SJCRH30 (cell line): ENCODE measurements at regions not wholly inside any gene's neighbourhood (a gene's known extent, or its start where the extent isn't known, plus 50 kb on each side); places are given as distances from the start of the nearest gene placed in this dataset.

Source experiments
- DNase-seq, 2 experiments: peaks; one replicate each; pipeline ENCODE4 v3.0.0-alpha.2; 2015 to 2020
- H3K27ac ChIP-seq: fragments of 250-450 bp; sonication (Bioruptor Pico); 2 replicates; pipeline ENCODE4 v1.5.1; 2020; ENCODE audit warnings: mild to moderate bottlenecking, moderate library complexity
- H3K27me3 ChIP-seq: fragments of 250-450 bp; sonication (Bioruptor Pico); 2 replicates; pipeline ENCODE4 v1.5.1; 2020; ENCODE audit warnings: mild to moderate bottlenecking, moderate library complexity
- H3K36me3 ChIP-seq: fragments of 250-450 bp; sonication (Bioruptor Pico); 2 replicates; pipeline ENCODE4 v1.5.1; 2020; ENCODE audit warnings: mild to moderate bottlenecking, moderate library complexity
- H3K4me1 ChIP-seq: fragments of 250-450 bp; sonication (Bioruptor Pico); 2 replicates; pipeline ENCODE4 v1.5.1; 2020; ENCODE audit warnings: mild to moderate bottlenecking, moderate library complexity
- H3K4me3 ChIP-seq: fragments of 250-450 bp; sonication (Bioruptor Pico); 2 replicates; pipeline ENCODE4 v1.5.1; 2020; ENCODE audit warnings: mild to moderate bottlenecking, moderate library complexity
- H3K9me3 ChIP-seq: fragments of 250-450 bp; sonication (Bioruptor Pico); replicated peaks from 2 replicates; pipeline ENCODE4 v1.5.1; 2020; ENCODE audit warnings: mild to moderate bottlenecking, moderate library complexity

GRCh38 chr11:11163669-11164333 is 189.2 kb downstream of the CSNK2A3 start:
- H3K4me1 ChIP-seq: peaks cover 10% of the 10 kb centered on the region
- H3K9me3 ChIP-seq: no peaks in the 10 kb centered on the region
- H3K27ac ChIP-seq: no peak overlapping the region
- H3K27me3 ChIP-seq: no peaks in the 10 kb centered on the region
- DNase-seq: no peak
- no peaks in the 10 kb centered on the region for H3K36me3 ChIP-seq
- H3K4me3 ChIP-seq: no peak overlapping the region

GRCh38 chr11:11163236-11163635 is 189.8 kb downstream of the CSNK2A3 start:
- no peaks in the 10 kb centered on the region for H3K36me3 ChIP-seq

GRCh38 chr11:11157185-11157584 is 195.9 kb downstream of the CSNK2A3 start:
- Histone ChIP-seq H3K4me3 (no peak overlapping the region), H3K4me1 (no peaks in the 10 kb centered on the region), H3K36me3 (no peaks in the 10 kb centered on the region), H3K27ac (no peak overlapping the region), H3K27me3 (no peaks in the 10 kb centered on the region), H3K9me3 (no peaks in the 10 kb centered on the region)
- DNase-seq: peak in 1 of 2 experiments; percentile 52

More at GRCh38 chr11:11163236-11163635, 189.8 kb downstream of the CSNK2A3 start:
- no peak overlapping the region for H3K27ac ChIP-seq
- DNase-seq: peak in 1 of 2 experiments; percentile 25
- no peak overlapping the region for H3K4me3 ChIP-seq
- no peaks in the 10 kb centered on the region for H3K27me3 ChIP-seq
- peaks cover 6% of the 10 kb centered on the region for H3K4me1 ChIP-seq
- no peaks in the 10 kb centered on the region for H3K9me3 ChIP-seq

GRCh38 chr11:11155962-11156815 is 196.9 kb downstream of the CSNK2A3 start:
- no peak overlapping the region for H3K27ac ChIP-seq
- H3K9me3 ChIP-seq: no peaks in the 10 kb centered on the region
- H3K4me1 ChIP-seq: no peaks in the 10 kb centered on the region
- peak in 1 of 2 experiments; percentile 60 for DNase-seq
- no peaks in the 10 kb centered on the region for H3K36me3 ChIP-seq
- H3K4me3 ChIP-seq: no peak overlapping the region
- H3K27me3 ChIP-seq: no peaks in the 10 kb centered on the region

DNA sequence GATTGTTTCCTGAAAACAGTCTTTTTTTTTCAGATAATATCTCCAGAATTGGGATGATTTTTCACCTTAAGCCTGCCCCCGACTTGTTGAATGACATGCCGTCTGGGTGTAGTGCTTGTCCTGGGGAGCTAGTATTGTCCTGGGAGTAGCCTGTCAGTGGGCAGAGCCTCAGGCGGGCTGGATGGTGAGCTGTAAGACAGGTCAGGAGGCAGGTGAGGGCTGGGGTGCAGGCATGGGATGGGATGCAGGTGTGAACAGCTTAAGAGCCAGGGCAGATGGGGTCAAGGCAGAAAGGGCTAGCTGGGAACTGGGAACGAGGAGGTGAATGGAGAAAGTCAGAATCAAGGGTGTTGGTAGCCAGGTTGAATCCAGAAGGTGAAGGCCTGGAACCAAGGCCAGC is 200.2 kb downstream of the CSNK2A3 start:
- Histone ChIP-seq H3K9me3 (no peaks in the 10 kb centered on the region), H3K27ac (no peak overlapping the region), H3K4me3 (no peak overlapping the region), H3K4me1 (no peaks in the 10 kb centered on the region), H3K27me3 (no peaks in the 10 kb centered on the region), H3K36me3 (no peaks in the 10 kb centered on the region)
- DNase-seq: no peak

- Histone ChIP-seq H3K4me3 (no peak overlapping the region), H3K4me1 (no peaks in the 10 kb centered on the region), H3K36me3 (no peaks in the 10 kb centered on the region), H3K9me3 (no peaks in the 10 kb centered on the region), H3K27me3 (no peaks in the 10 kb centered on the region), H3K27ac (no peak overlapping the region)
- no peak for DNase-seq
Observed at GRCh38 chr11:11149671-11150459, 203.2 kb downstream of the CSNK2A3 start.

DNA sequence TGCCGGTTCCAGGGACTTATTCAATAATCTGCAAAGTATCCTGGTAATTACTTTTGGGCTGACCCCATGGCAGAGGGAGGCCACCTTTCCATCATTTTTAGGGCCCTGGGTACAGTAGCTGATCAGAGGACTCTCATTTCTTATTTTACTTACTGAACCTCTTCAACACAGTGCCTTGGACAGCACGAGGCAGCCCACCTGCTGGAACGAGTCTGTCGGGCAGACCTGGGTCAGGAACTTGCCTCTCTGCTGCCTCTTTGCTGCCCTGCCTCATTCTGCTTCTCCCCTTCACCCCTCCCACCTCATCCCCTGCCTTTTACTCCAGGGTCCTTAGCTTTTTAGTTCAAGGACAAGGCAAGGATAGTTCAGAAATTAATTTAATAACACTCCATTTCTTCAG is 204.5 kb downstream of the CSNK2A3 start:
- H3K27me3 ChIP-seq: no peaks in the 10 kb centered on the region
- H3K36me3 ChIP-seq: no peaks in the 10 kb centered on the region
- H3K4me3 ChIP-seq: no peak overlapping the region
- H3K27ac ChIP-seq: no peak overlapping the region
- no peak for DNase-seq
- H3K4me1 ChIP-seq: no peaks in the 10 kb centered on the region
- no peaks in the 10 kb centered on the region for H3K9me3 ChIP-seq

DNA sequence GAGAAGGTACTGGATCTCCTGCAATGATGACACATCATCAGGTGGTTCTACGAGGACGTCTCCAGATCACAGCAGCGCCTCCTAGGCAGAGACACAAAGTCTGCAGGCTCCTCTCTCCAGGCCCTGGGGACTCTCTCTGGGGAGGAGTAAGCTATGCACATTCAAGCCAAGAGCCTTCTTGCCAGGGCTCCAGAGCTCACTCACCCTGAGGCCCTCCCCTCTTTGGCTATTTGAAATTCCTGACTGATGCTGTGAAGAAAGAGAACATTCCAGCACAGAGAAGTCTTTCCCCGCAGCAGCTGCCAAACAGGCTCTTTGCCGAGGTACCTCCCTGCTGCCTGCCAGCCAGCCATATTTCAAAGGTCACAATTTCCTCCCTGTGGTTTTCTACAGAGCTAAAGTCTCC is 204.9 kb downstream of the CSNK2A3 start:
- no peaks in the 10 kb centered on the region for H3K36me3 ChIP-seq
- H3K4me3 ChIP-seq: no peak overlapping the region
- H3K9me3 ChIP-seq: no peaks in the 10 kb centered on the region
- peak in 1 of 2 experiments; percentile 19 for DNase-seq
- no peaks in the 10 kb centered on the region for H3K4me1 ChIP-seq
- H3K27me3 ChIP-seq: no peaks in the 10 kb centered on the region
- H3K27ac ChIP-seq: no peak overlapping the region

DNA sequence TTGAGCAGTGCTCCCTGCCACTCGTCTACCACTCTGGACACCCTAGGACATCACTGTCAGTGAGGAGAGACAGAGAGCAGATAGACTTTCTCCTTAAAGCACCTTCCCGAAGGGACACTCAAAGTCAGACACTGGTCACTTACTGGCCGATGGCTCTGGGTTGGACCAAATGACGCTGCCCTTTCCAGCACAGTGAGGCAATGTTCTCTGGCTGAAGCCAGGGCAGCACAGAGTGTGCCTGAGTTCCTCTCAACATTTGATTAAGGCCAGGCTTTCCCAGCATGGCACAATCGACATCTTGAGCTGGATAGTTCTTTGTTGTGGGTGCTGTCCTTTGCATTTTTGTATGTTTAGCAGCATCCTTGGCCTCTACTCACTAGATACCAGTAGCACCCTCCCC is 206.2 kb downstream of the CSNK2A3 start:
- no peaks in the 10 kb centered on the region for H3K9me3 ChIP-seq
- H3K27ac ChIP-seq: no peak overlapping the region
- no peaks in the 10 kb centered on the region for H3K27me3 ChIP-seq
- no peak overlapping the region for H3K4me3 ChIP-seq
- H3K36me3 ChIP-seq: no peaks in the 10 kb centered on the region
- no peaks in the 10 kb centered on the region for H3K4me1 ChIP-seq
- no peak for DNase-seq

DNA sequence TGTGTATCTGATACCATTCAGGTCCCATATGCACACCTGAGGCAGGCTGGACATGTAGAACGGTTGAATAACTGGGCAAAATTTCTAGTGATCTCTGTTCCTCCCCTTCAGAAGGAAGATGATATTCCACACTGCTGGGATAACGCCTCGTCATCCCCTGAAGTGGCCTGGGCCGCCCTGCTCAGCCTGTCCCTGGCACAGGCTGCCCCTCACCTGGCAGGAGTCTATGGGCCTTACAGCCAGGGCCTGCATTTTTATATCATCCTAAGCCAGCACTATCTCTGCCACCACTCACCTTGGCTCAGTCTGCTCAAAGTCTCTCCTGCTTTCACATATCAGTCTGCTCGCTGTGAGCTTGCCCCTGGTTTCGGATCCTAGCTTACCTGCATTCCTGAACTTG is 209.2 kb downstream of the CSNK2A3 start:
- Histone ChIP-seq H3K4me1 (no peaks in the 10 kb centered on the region), H3K27ac (no peak overlapping the region), H3K4me3 (no peak overlapping the region), H3K27me3 (no peaks in the 10 kb centered on the region), H3K36me3 (no peaks in the 10 kb centered on the region), H3K9me3 (no peaks in the 10 kb centered on the region)
- DNase-seq: no peak

DNA sequence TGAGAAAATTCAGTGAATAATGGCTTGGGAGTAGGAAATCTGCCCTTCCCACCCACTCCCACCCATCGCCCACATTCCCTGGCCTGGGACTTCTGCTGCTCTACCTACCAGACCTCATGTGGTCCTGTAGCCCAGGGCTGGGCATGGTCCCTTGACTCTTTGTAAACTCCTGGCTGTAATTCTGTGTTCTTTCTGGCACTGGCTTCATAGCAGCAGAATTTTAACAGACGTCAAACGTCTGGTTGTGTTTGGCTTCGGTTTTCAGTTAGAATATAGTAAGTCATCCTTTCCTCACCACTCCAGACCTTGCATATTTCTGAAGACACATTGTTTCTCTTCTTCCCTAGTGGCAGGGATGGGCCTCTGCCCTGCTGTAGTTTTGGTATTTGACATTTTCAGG is 210.6 kb downstream of the CSNK2A3 start:
- no peaks in the 10 kb centered on the region for H3K9me3 ChIP-seq
- H3K4me3 ChIP-seq: no peak overlapping the region
- H3K27ac ChIP-seq: no peak overlapping the region

DNA sequence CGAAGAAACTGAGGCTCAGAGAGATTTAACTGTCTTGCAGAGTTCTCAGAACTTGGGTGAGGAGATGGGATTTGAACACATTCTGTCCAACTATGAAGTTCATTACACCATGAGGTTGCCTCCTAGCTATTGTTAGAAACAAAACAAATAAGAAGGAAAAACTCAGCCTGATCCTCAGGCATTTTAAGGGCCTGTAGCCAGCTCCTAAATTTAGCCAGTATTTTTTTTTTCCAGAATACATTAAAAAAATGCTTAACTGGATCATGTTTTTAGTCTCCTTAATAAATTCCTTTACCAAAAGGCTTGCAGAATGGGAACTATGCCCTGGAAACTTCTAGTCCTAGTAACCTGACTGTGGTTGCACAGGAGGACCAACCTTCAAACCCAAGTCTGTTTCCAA is 212.0 kb downstream of the CSNK2A3 start:
- no peaks in the 10 kb centered on the region for H3K9me3 ChIP-seq
- H3K27me3 ChIP-seq: no peaks in the 10 kb centered on the region
- H3K36me3 ChIP-seq: no peaks in the 10 kb centered on the region
- no peak overlapping the region for H3K4me3 ChIP-seq
- no peak for DNase-seq
- H3K4me1 ChIP-seq: no peaks in the 10 kb centered on the region
- no peak overlapping the region for H3K27ac ChIP-seq

More for the DNA sequence above, 210.6 kb downstream of the CSNK2A3 start:
- Histone ChIP-seq H3K36me3 (no peaks in the 10 kb centered on the region), H3K27me3 (no peaks in the 10 kb centered on the region), H3K4me1 (no peaks in the 10 kb centered on the region)
- no peak for DNase-seq

DNA sequence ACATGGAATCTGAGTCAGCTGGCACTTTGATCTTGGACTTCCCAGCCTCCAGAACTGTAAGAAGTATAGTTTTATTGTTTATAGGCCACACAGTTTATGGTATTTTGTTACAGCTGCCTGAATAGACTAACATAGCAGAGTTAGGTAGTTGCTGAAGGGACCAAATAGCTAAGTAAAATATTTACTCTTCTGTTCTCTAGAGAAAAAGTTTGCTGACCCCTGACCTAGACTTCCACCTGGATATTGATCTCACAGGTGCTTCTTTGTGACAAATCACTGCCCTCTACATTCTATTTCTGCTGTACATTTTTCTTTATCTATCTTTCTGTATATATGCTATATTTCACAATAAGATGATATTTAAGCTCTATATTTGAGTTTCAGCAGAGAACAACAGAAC is 212.5 kb downstream of the CSNK2A3 start:
- Histone ChIP-seq H3K27ac (no peak overlapping the region), H3K36me3 (no peaks in the 10 kb centered on the region), H3K9me3 (no peaks in the 10 kb centered on the region), H3K27me3 (no peaks in the 10 kb centered on the region), H3K4me3 (no peak overlapping the region), H3K4me1 (no peaks in the 10 kb centered on the region)
- DNase-seq: no peak

- H3K36me3 ChIP-seq: no peaks in the 10 kb centered on the region
- no peaks in the 10 kb centered on the region for H3K9me3 ChIP-seq
- no peaks in the 10 kb centered on the region for H3K27me3 ChIP-seq
- no peak overlapping the region for H3K27ac ChIP-seq
- H3K4me3 ChIP-seq: no peak overlapping the region
- no peak for DNase-seq
- no peaks in the 10 kb centered on the region for H3K4me1 ChIP-seq
Observed at GRCh38 chr11:11137339-11137738, 215.7 kb downstream of the CSNK2A3 start.
